HEK293 (cell line): ENCODE measurements at regions not wholly inside any gene's neighbourhood (a gene's known extent, or its start where the extent isn't known, plus 50 kb on each side); places are given as distances from the start of the nearest gene placed in this dataset.

ENCODE experiments used
- CTCF ChIP-seq: fragments of 450-650 bp; formaldehyde crosslinking; IDR thresholded peaks from 2 replicates; pipeline ENCODE4 v1.5.1; 2016; ENCODE audit warnings: missing biosample characterization, missing genetic modification characterization
- PRDM1 ChIP-seq: fragments of 450-650 bp; formaldehyde crosslinking; IDR thresholded peaks from 2 replicates; pipeline ENCODE4; 2016; ENCODE audit warnings: missing biosample characterization, missing genetic modification characterization
- SCRT2 ChIP-seq: fragments of 450-650 bp; formaldehyde crosslinking; IDR thresholded peaks from 2 replicates; pipeline ENCODE4 v1.5.1; 2016; ENCODE audit warnings: missing biosample characterization, missing genetic modification characterization
- WT1 ChIP-seq: fragments of 450-650 bp; formaldehyde crosslinking; IDR thresholded peaks from 2 replicates; pipeline ENCODE4 v1.5.1; 2016; ENCODE audit warnings: missing biosample characterization, missing genetic modification characterization
- YY1 ChIP-seq: fragments of 450-650 bp; formaldehyde crosslinking; IDR thresholded peaks from 2 replicates; pipeline ENCODE4 v1.5.1; 2018; ENCODE audit warnings: missing biosample characterization, missing genetic modification characterization
- ZEB2 ChIP-seq: fragments of 450-650 bp; formaldehyde crosslinking; IDR thresholded peaks from 2 replicates; pipeline ENCODE4 v1.5.1; 2016; ENCODE audit warnings: missing biosample characterization, missing genetic modification characterization
- ZNF311 ChIP-seq: fragments of 450-650 bp; formaldehyde crosslinking; IDR thresholded peaks from 2 replicates; pipeline ENCODE4 v1.5.1; 2017; ENCODE audit warnings: missing biosample characterization, missing genetic modification characterization, borderline replicate concordance
- ZNF394 ChIP-seq: fragments of 450-650 bp; formaldehyde crosslinking; IDR thresholded peaks from 2 replicates; pipeline ENCODE4 v1.5.1; 2016; ENCODE audit warnings: missing biosample characterization, missing genetic modification characterization, mild to moderate bottlenecking, moderate library complexity, borderline replicate concordance
- ZNF548 ChIP-seq: fragments of 450-650 bp; formaldehyde crosslinking; IDR thresholded peaks from 2 replicates; pipeline ENCODE4 v1.5.1; 2016; ENCODE audit warnings: missing biosample characterization, missing genetic modification characterization

- no peak for TF ChIP-seq ZEB2 (tag by site-specific recombination)
- TF ChIP-seq ZNF311 (tag by site-specific recombination) = no peak
- no peak for TF ChIP-seq WT1 (tag by site-specific recombination)
- TF ChIP-seq PRDM1 (tag by site-specific recombination) = no peak
- no peak for TF ChIP-seq CTCF (tag by site-specific recombination)
- no peak for TF ChIP-seq YY1 (tag by site-specific recombination)
- no peak for TF ChIP-seq ZNF394 (tag by site-specific recombination)
- no peak for TF ChIP-seq ZNF548 (tag by site-specific recombination)
- no peak for TF ChIP-seq SCRT2 (tag by site-specific recombination)
These were observed 101.4 kb upstream of the PTPN1 start for GRCh38 chr20:50408526-50409364.
